ENCODE measurements at regions not wholly inside any gene's neighbourhood (a gene's known extent, or its start where the extent isn't known, plus 50 kb on each side); places are given as distances from the start of the nearest gene placed in this dataset.

GRCh38 chr14:37859177-37859576, 263.7 kb downstream of the TTC6 start:
- Mint-ChIP-seq H3K27me3 (no peaks in the 10 kb centered on the region), H3K4me1 (no peaks in the 10 kb centered on the region), H3K36me3 (ENCODE audit: low read depth) (no peaks in the 10 kb centered on the region), H3K27ac (no peak overlapping the region), H3K4me3 (no peak overlapping the region), H3K9me3 (peaks cover 2% of the 10 kb centered on the region)
- ATAC-seq (ENCODE audit: low read depth) (no peak), DNase-seq (no peak)
- TF ChIP-seq CTCF (IDR thresholded peaks at IDR 0.05), result no peak
- ChIA-PET CTCF (no interaction called here), POLR2A (no interaction called here)
- intact Hi-C loops (cut with micrococcal nuclease), result no loop called here

- ChIA-PET POLR2A (no interaction called here), CTCF (no interaction called here)
- no peak for TF ChIP-seq CTCF (IDR thresholded peaks at IDR 0.05)
- no peaks in the 10 kb centered on the region for H3K4me1 Mint-ChIP-seq
- no peak overlapping the region for H3K4me3 Mint-ChIP-seq
- DNase-seq, result no peak
- intact Hi-C loops (cut with micrococcal nuclease), result no loop called here
- no peaks in the 10 kb centered on the region for H3K27me3 Mint-ChIP-seq
- no peaks in the 10 kb centered on the region for H3K36me3 Mint-ChIP-seq (ENCODE audit: low read depth)
- no peak overlapping the region for H3K27ac Mint-ChIP-seq
- peaks cover 2% of the 10 kb centered on the region for H3K9me3 Mint-ChIP-seq
- ATAC-seq (ENCODE audit: low read depth), result no peak
Measured at GRCh38 chr14:37862263-37862662, 266.8 kb downstream of the TTC6 start.

GRCh38 chr14:37864128-37864527, 268.7 kb downstream of the TTC6 start:
- intact Hi-C loops (cut with micrococcal nuclease), result no loop called here
- Mint-ChIP-seq H3K27me3 (no peaks in the 10 kb centered on the region), H3K4me3 (no peak overlapping the region), H3K4me1 (no peaks in the 10 kb centered on the region), H3K36me3 (ENCODE audit: low read depth) (no peaks in the 10 kb centered on the region), H3K9me3 (peaks cover 2% of the 10 kb centered on the region), H3K27ac (no peak overlapping the region)
- TF ChIP-seq CTCF (IDR thresholded peaks at IDR 0.05), result no peak
- ATAC-seq (ENCODE audit: low read depth) (no peak), DNase-seq (no peak)
- POLR2A ChIA-PET, result no interaction called here
- CTCF ChIA-PET, result no interaction called here

- CTCF ChIA-PET, result no interaction called here
- ATAC-seq (ENCODE audit: low read depth), result no peak
- no peaks in the 10 kb centered on the region for H3K36me3 Mint-ChIP-seq (ENCODE audit: low read depth)
- no peak for DNase-seq
- POLR2A ChIA-PET, result no interaction called here
- no peak overlapping the region for H3K4me3 Mint-ChIP-seq
- no peaks in the 10 kb centered on the region for H3K27me3 Mint-ChIP-seq
- no peaks in the 10 kb centered on the region for H3K4me1 Mint-ChIP-seq
- H3K9me3 Mint-ChIP-seq, result peaks cover 2% of the 10 kb centered on the region
- TF ChIP-seq CTCF (IDR thresholded peaks at IDR 0.05), result no peak
- no peak overlapping the region for H3K27ac Mint-ChIP-seq
- intact Hi-C loops (cut with micrococcal nuclease), result no loop called here
Measured at GRCh38 chr14:37864861-37865718, 269.7 kb downstream of the TTC6 start.

GRCh38 chr14:37865719-37866549, 270.5 kb downstream of the TTC6 start:
- no peak for DNase-seq
- CTCF ChIA-PET, result no interaction called here

More at GRCh38 chr14:37865719-37866549, 270.5 kb downstream of the TTC6 start:
- no peaks in the 10 kb centered on the region for H3K9me3 Mint-ChIP-seq
- H3K4me1 Mint-ChIP-seq, result no peaks in the 10 kb centered on the region
- H3K36me3 Mint-ChIP-seq (ENCODE audit: low read depth), result no peaks in the 10 kb centered on the region
- no peak for TF ChIP-seq CTCF (IDR thresholded peaks at IDR 0.05)
- no peak for ATAC-seq (ENCODE audit: low read depth)
- POLR2A ChIA-PET, result no interaction called here
- H3K27ac Mint-ChIP-seq, result no peak overlapping the region
- no peak overlapping the region for H3K4me3 Mint-ChIP-seq
- H3K27me3 Mint-ChIP-seq, result no peaks in the 10 kb centered on the region
- intact Hi-C loops (cut with micrococcal nuclease), result no loop called here
